Endothelial cell of umbilical vein (primary cell): ENCODE measurements at regions not wholly inside any gene's neighbourhood (a gene's known extent, or its start where the extent isn't known, plus 50 kb on each side); places are given as distances from the start of the nearest gene placed in this dataset.

ENCODE experiments used
- BruUV-seq: library from RNA; stranded (reverse); fragments of 400-500 nt; replicated peaks from 2 replicates; lab custom pipeline; 2021; lab: Mats Ljungman, UMichigan
- CTCF ChIA-PET: fragments of 300-600, 350-600 bp; sonication (Branson Sonifier 250); formaldehyde crosslinking; loops from one replicate; lab custom pipeline; 2021; ENCODE audit warnings: antibody characterized with exemption, inconsistent platforms; lab: Charles Lee
- POLR2A ChIA-PET: fragments of 300-600, 350-600 bp; sonication (Branson Sonifier 250); formaldehyde crosslinking; loops from one replicate; lab custom pipeline; 2021; ENCODE audit warnings: antibody characterized with exemption, inconsistent platforms; lab: Charles Lee
- DNase-seq: peaks from one replicate; pipeline ENCODE4 v3.0.0-alpha.2; 2011; ENCODE audit warnings: low read depth, low spot score
- FAIRE-seq: peaks from 2 replicates; lab custom pipeline; 2011; peaks lifted over from hg19 to GRCh38; lab: Jason Lieb, UNC
- H2AFZ ChIP-seq: 2 replicates; pipeline ENCODE4 v1.6.0; 2012; ENCODE audit warnings: low read depth, low read length, control low read depth, inconsistent platforms
- H3K27ac ChIP-seq: 2 replicates; pipeline ENCODE4 v1.5.1; 2011; ENCODE audit warnings: low read depth, mild to moderate bottlenecking, control low read depth, low read length, moderate library complexity; ENCODE audit not compliant: insufficient read depth
- H3K27me3 ChIP-seq, 2 experiments: 2 replicates each; pipeline versions ENCODE4 v1.6.0 to v1.6.1; 2011; ENCODE audit warnings: low read length in 2 of 2, mixed read lengths in 1 of 2; ENCODE audit not compliant: control insufficient read depth in 2 of 2, insufficient read depth in 2 of 2
- H3K36me3 ChIP-seq, 2 experiments: 2 replicates in 1 of 2; 3 replicates in 1 of 2; pipeline ENCODE4 v1.5.1; 2011; ENCODE audit warnings: low read length in 2 of 2, mild to moderate bottlenecking in 1 of 2, moderate library complexity in 1 of 2; ENCODE audit not compliant: control insufficient read depth in 2 of 2, insufficient read depth in 2 of 2; ENCODE audit errors: extremely low read depth in 1 of 2
- H3K4me1 ChIP-seq: 3 replicates; pipeline ENCODE4 v1.5.1; 2011; ENCODE audit warnings: mild to moderate bottlenecking, low read length; ENCODE audit not compliant: control insufficient read depth, insufficient read depth; ENCODE audit errors: extremely low read depth
- H3K4me2 ChIP-seq: 2 replicates; pipeline ENCODE4 v1.6.1; 2011; ENCODE audit warnings: low read length, control low read depth, mixed read lengths; ENCODE audit not compliant: insufficient read depth
- H3K4me3 ChIP-seq, 3 experiments: fragments of 200-600 bp in 1 of 3; sonication (generic), shearing (Covaris generic) in 1 of 3; replicated peaks in 1 of 3; 2 replicates each; pipeline ENCODE4 v1.5.1; 2011 to 2016; ENCODE audit warnings: control low read depth in 3 of 3, low read length in 3 of 3, mild to moderate bottlenecking in 2 of 3, inconsistent platforms in 1 of 3, low read depth in 1 of 3, moderate library complexity in 1 of 3; ENCODE audit not compliant: insufficient read depth in 1 of 3
- H3K79me2 ChIP-seq: 2 replicates; pipeline ENCODE4 v1.6.0; 2012; ENCODE audit warnings: low read length, inconsistent platforms; ENCODE audit not compliant: control insufficient read depth, insufficient read depth
- H3K9ac ChIP-seq: replicated peaks from 2 replicates; pipeline ENCODE3; 2011; ENCODE audit warnings: low read length, control low read depth; ENCODE audit not compliant: insufficient read depth; ENCODE audit errors: extremely low read depth
- H3K9me1 ChIP-seq: replicated peaks from 3 replicates; pipeline ENCODE4 v1.6.0; 2011; ENCODE audit warnings: mild to moderate bottlenecking, low read length; ENCODE audit not compliant: control insufficient read depth, insufficient read depth; ENCODE audit errors: extremely low read depth
- H3K9me3 ChIP-seq: replicated peaks from 2 replicates; pipeline ENCODE4 v1.5.1; 2012; ENCODE audit warnings: low read length, inconsistent platforms; ENCODE audit not compliant: control insufficient read depth, insufficient read depth
- H4K20me1 ChIP-seq: replicated peaks from 2 replicates; pipeline ENCODE3; 2011; ENCODE audit warnings: mild to moderate bottlenecking, low read length; ENCODE audit not compliant: control insufficient read depth, insufficient read depth; ENCODE audit errors: extremely low read depth
- CTCF ChIP-seq, 2 donors: IDR thresholded peaks; 1 replicate in 1 of 2; 2 replicates in 1 of 2; pipeline ENCODE4 v1.5.1; 2011; ENCODE audit warnings: low read length in 2 of 2, mild to moderate bottlenecking in 2 of 2, moderate library complexity in 2 of 2, control low read depth in 1 of 2, inconsistent platforms in 1 of 2, low read depth in 1 of 2; ENCODE audit not compliant: insufficient read depth in 1 of 2; ENCODE audit errors: extremely low read depth in 1 of 2
- EZH2 ChIP-seq: IDR thresholded peaks from 2 replicates; pipeline ENCODE4 v1.6.1; 2012; ENCODE audit warnings: borderline replicate concordance, low read depth, mild to moderate bottlenecking, moderate library complexity, low read length, inconsistent platforms; ENCODE audit not compliant: severe bottlenecking
- FOS ChIP-seq: IDR thresholded peaks from 2 replicates; pipeline ENCODE4 v1.6.1; 2011; ENCODE audit warnings: mild to moderate bottlenecking, low read length, moderate library complexity, borderline replicate concordance; ENCODE audit not compliant: insufficient read depth
- GATA2 ChIP-seq: IDR thresholded peaks from 2 replicates; pipeline ENCODE4 v1.7.0; 2011; ENCODE audit warnings: low read depth, mild to moderate bottlenecking, moderate library complexity, mixed read lengths, low read length; ENCODE audit not compliant: insufficient read length, insufficient read depth
- JUN ChIP-seq: IDR thresholded peaks from 2 replicates; pipeline ENCODE4 v1.6.1; 2011; ENCODE audit warnings: borderline replicate concordance, low read depth; ENCODE audit not compliant: insufficient read length, insufficient read depth
- MAX ChIP-seq: IDR thresholded peaks from 2 replicates; pipeline ENCODE4 v1.6.1; 2011; ENCODE audit not compliant: insufficient read depth, insufficient read length
- MYC ChIP-seq: IDR thresholded peaks from one replicate; pipeline ENCODE4 v1.6.1; 2011; ENCODE audit warnings: mild to moderate bottlenecking, low read depth, low read length
- POLR2A ChIP-seq: IDR thresholded peaks from 2 replicates; pipeline ENCODE4 v1.6.1; 2012; ENCODE audit warnings: low read depth, mild to moderate bottlenecking, control low read depth, low read length
- POLR2AphosphoS5 ChIP-seq: IDR thresholded peaks from 2 replicates; pipeline ENCODE4 v1.6.1; 2012; ENCODE audit warnings: low read depth, mild to moderate bottlenecking, control low read depth, low read length, moderate library complexity; ENCODE audit not compliant: insufficient read depth
- dilution Hi-C: fragments of 300-500 bp; cut with MboI; formaldehyde crosslinking; loops from one replicate; pipeline ENCODE4 v1.15.0; 2019; ENCODE audit warnings: low sequenced_read_pairs; ENCODE audit not compliant: extremely low pct_ligation_motif_present
- intact Hi-C: fragments of 100-400 bp; cut with micrococcal nuclease; formaldehyde crosslinking; loops from one replicate; pipeline ENCODE4 v1.10.0; 2022

- H3K4me2 ChIP-seq, result no peak overlapping the region
- H2AFZ ChIP-seq, result no peak overlapping the region
- no peak overlapping the region for H3K9ac ChIP-seq
- DNase-seq, result no peak
- no peak overlapping the region for H3K27ac ChIP-seq
- H4K20me1 ChIP-seq, result no peaks in the 10 kb centered on the region
- TF ChIP-seq POLR2A (no peak), GATA2 (no peak), MAX (no peak), EZH2 (no peak), FOS (no peak), CTCF (IDR thresholded peaks at IDR 0.05; ENCODE audit: extremely low read depth in 1 of 2, insufficient read depth in 1 of 2, low read depth in 1 of 2, low read length in 2 of 2) (no peak), JUN (no peak), MYC (no peak), POLR2AphosphoS5 (no peak)
- no TSS peak for BruUV-seq
- POLR2A ChIA-PET, result no interaction called here
- intact Hi-C loops (loop anchor here (5.0 kb wide), 1 partner anchor 250 kb away; no protein-coding TSS in a partner anchor), dilution Hi-C loops (no loop called here)
- FAIRE-seq, result no peak
- H3K4me1 ChIP-seq, result peaks cover 22% of the 10 kb centered on the region
- no peaks in the 10 kb centered on the region for H3K27me3 ChIP-seq
- no peaks in the 10 kb centered on the region for H3K9me3 ChIP-seq
- no peak overlapping the region for H3K4me3 ChIP-seq
- no peaks in the 10 kb centered on the region for H3K79me2 ChIP-seq
- CTCF ChIA-PET, result interaction anchor here (1.9 kb wide), 1 partner anchor 17 kb away, joined by 15 read pairs; no protein-coding TSS in a partner anchor
- no peaks in the 10 kb centered on the region for H3K36me3 ChIP-seq
- no peaks in the 10 kb centered on the region for H3K9me1 ChIP-seq
These were observed 186.9 kb downstream of the SEMA6A start for GRCh38 chr5:116387738-116388137.
